ENCODE measurements at regions not wholly inside any gene's neighbourhood (a gene's known extent, or its start where the extent isn't known, plus 50 kb on each side); places are given as distances from the start of the nearest gene placed in this dataset.

- Mint-ChIP-seq H3K4me1 (peaks cover 7% of the 10 kb centered on the region), H3K27ac (no peak overlapping the region), H3K27me3 (no peaks in the 10 kb centered on the region), H3K9me3 (no peaks in the 10 kb centered on the region), H3K4me3 (no peak overlapping the region), H3K36me3 (ENCODE audit: low read depth) (peaks cover 5% of the 10 kb centered on the region)
- no peak for DNase-seq
- POLR2A ChIA-PET, result no interaction called here
- CTCF ChIA-PET, result interaction anchor here (1.3 to 6.3 kb wide), 4 partner anchors 16 to 1386 kb away, joined by 3 to 118 read pairs (median 4); no protein-coding TSS in a partner anchor
- no peak for TF ChIP-seq CTCF (IDR thresholded peaks at IDR 0.05)
- no peak for ATAC-seq (ENCODE audit: low read depth)
- intact Hi-C loops (cut with micrococcal nuclease), result no loop called here
Measured at GRCh38 chr13:73833325-73834070, 300.7 kb downstream of the KLF12 start.

GRCh38 chr13:73832825-73833224 lies 301.4 kb downstream of the KLF12 start:
- Mint-ChIP-seq H3K9me3 (no peaks in the 10 kb centered on the region), H3K27me3 (no peaks in the 10 kb centered on the region), H3K4me3 (no peak overlapping the region), H3K27ac (no peak overlapping the region), H3K36me3 (ENCODE audit: low read depth) (peaks cover 5% of the 10 kb centered on the region), H3K4me1 (peaks cover 7% of the 10 kb centered on the region)
- ChIA-PET CTCF (interaction anchor here (0.7 to 6.3 kb wide), 3 partner anchors 10 to 455 kb away, joined by 3 to 118 read pairs (median 3); no protein-coding TSS in a partner anchor), POLR2A (no interaction called here)
- DNase-seq (no peak), ATAC-seq (ENCODE audit: low read depth) (no peak)
- intact Hi-C loops (cut with micrococcal nuclease), result no loop called here
- TF ChIP-seq CTCF (IDR thresholded peaks at IDR 0.05), result no peak

- no peak for TF ChIP-seq CTCF (IDR thresholded peaks at IDR 0.05)
- peaks cover 5% of the 10 kb centered on the region for H3K36me3 Mint-ChIP-seq (ENCODE audit: low read depth)
- ChIA-PET CTCF (interaction anchor here (0.7 to 6.3 kb wide), 2 partner anchors 9 to 455 kb away, joined by 3 to 118 read pairs; no protein-coding TSS in a partner anchor), POLR2A (no interaction called here)
- no peak overlapping the region for H3K4me3 Mint-ChIP-seq
- DNase-seq (no peak), ATAC-seq (ENCODE audit: low read depth) (no peak)
- H3K27ac Mint-ChIP-seq, result no peak overlapping the region
- intact Hi-C loops (cut with micrococcal nuclease), result no loop called here
- H3K27me3 Mint-ChIP-seq, result no peaks in the 10 kb centered on the region
- H3K9me3 Mint-ChIP-seq, result no peaks in the 10 kb centered on the region
- peaks cover 5% of the 10 kb centered on the region for H3K4me1 Mint-ChIP-seq
Measured at GRCh38 chr13:73832128-73832588, 302.0 kb downstream of the KLF12 start.

- no peak for TF ChIP-seq CTCF (IDR thresholded peaks at IDR 0.05)
- no peak for ATAC-seq (ENCODE audit: low read depth)
- CTCF ChIA-PET, result no interaction called here
Measured at GRCh38 chr13:73829416-73829815, 304.8 kb downstream of the KLF12 start.

GRCh38 chr13:73828811-73829210 lies 305.4 kb downstream of the KLF12 start:
- H3K27me3 Mint-ChIP-seq, result no peaks in the 10 kb centered on the region
- no peak overlapping the region for H3K27ac Mint-ChIP-seq
- no peak for TF ChIP-seq CTCF (IDR thresholded peaks at IDR 0.05)
- ATAC-seq (ENCODE audit: low read depth) (no peak), DNase-seq (no peak)
- H3K4me1 Mint-ChIP-seq, result peaks cover 5% of the 10 kb centered on the region
- H3K36me3 Mint-ChIP-seq (ENCODE audit: low read depth), result peaks cover 14% of the 10 kb centered on the region
- no peaks in the 10 kb centered on the region for H3K9me3 Mint-ChIP-seq
- H3K4me3 Mint-ChIP-seq, result no peak overlapping the region
- ChIA-PET CTCF (no interaction called here), POLR2A (no interaction called here)
- intact Hi-C loops (cut with micrococcal nuclease), result no loop called here

More at GRCh38 chr13:73829416-73829815, 304.8 kb downstream of the KLF12 start:
- Mint-ChIP-seq H3K27me3 (no peaks in the 10 kb centered on the region), H3K36me3 (ENCODE audit: low read depth) (peaks cover 14% of the 10 kb centered on the region), H3K27ac (no peak overlapping the region), H3K4me3 (no peak overlapping the region), H3K4me1 (peaks cover 3% of the 10 kb centered on the region), H3K9me3 (no peaks in the 10 kb centered on the region)
- intact Hi-C loops (cut with micrococcal nuclease), result no loop called here
- POLR2A ChIA-PET, result no interaction called here
- no peak for DNase-seq

Data from activated B cell treated with CpG ODN at 0.5 μM for 24 hours (primary cell).